Urinary bladder (tissue), 3 donors: ENCODE measurements at regions not wholly inside any gene's neighbourhood (a gene's known extent, or its start where the extent isn't known, plus 50 kb on each side); places are given as distances from the start of the nearest gene placed in this dataset.

Experiments
- DNase-seq: peaks from one replicate; pipeline ENCODE4 v3.0.0-alpha.2; 2015; ENCODE audit errors: extremely low spot score
- H3K27ac ChIP-seq: one replicate; pipeline ENCODE4 v1.5.1; 2013; ENCODE audit warnings: low read depth, mild to moderate bottlenecking, moderate library complexity
- H3K36me3 ChIP-seq: one replicate; pipeline ENCODE4 v1.6.1; 2013; ENCODE audit warnings: mild to moderate bottlenecking, moderate library complexity; ENCODE audit not compliant: insufficient read depth
- H3K4me1 ChIP-seq: one replicate; pipeline ENCODE4 v1.6.1; 2013; ENCODE audit warnings: mild to moderate bottlenecking, moderate library complexity; ENCODE audit not compliant: insufficient read depth
- H3K4me3 ChIP-seq: one replicate; pipeline ENCODE4 v1.5.1; 2013; ENCODE audit warnings: low read depth, low read length
- WGBS: extraction: QIAGEN DNeasy Blood & Tissue Kit; methylation state at CpG from one replicate; pipeline ENCODE4 v1.1.7; 2013; 5-methylcytosine and 5-hydroxymethylcytosine counted together
- donor health status: healthy with polysubstance abuse.
- donor health status: healthy.

DNA sequence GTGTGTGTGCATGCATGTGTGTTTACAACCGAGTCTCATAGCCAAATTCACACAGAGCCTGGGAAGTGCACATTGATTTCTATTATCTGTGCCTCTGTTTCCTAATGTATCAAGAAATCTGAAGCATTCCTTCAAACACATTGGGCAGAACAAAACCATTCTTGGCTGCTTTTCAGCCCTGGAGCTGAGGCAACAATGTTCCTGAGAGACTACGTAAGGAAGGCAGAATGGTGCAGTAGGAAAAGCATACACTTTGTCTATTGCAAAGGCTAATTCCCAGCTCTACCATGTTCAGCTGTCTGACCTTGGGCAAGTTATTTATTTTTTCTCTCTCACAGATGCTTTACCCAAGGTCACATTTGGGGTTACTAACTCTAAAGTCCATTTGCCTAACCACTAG is 575.5 kb downstream of the SOX6 start:
- Histone ChIP-seq H3K4me3 (no peak overlapping the region), H3K36me3 (no peaks in the 10 kb centered on the region), H3K27ac (no peak overlapping the region), H3K4me1 (no peaks in the 10 kb centered on the region)
- 74% methylated on average over 2 of the region's 2 CpGs for WGBS
- DNase-seq: no peak

- no peak for DNase-seq
- Histone ChIP-seq H3K4me1 (no peaks in the 10 kb centered on the region), H3K27ac (no peak overlapping the region), H3K36me3 (no peaks in the 10 kb centered on the region), H3K4me3 (no peak overlapping the region)
- 78% methylated on average over 4 of the region's 4 CpGs for WGBS
Measured at GRCh38 chr11:15783619-15784018, 572.7 kb downstream of the SOX6 start.

DNA sequence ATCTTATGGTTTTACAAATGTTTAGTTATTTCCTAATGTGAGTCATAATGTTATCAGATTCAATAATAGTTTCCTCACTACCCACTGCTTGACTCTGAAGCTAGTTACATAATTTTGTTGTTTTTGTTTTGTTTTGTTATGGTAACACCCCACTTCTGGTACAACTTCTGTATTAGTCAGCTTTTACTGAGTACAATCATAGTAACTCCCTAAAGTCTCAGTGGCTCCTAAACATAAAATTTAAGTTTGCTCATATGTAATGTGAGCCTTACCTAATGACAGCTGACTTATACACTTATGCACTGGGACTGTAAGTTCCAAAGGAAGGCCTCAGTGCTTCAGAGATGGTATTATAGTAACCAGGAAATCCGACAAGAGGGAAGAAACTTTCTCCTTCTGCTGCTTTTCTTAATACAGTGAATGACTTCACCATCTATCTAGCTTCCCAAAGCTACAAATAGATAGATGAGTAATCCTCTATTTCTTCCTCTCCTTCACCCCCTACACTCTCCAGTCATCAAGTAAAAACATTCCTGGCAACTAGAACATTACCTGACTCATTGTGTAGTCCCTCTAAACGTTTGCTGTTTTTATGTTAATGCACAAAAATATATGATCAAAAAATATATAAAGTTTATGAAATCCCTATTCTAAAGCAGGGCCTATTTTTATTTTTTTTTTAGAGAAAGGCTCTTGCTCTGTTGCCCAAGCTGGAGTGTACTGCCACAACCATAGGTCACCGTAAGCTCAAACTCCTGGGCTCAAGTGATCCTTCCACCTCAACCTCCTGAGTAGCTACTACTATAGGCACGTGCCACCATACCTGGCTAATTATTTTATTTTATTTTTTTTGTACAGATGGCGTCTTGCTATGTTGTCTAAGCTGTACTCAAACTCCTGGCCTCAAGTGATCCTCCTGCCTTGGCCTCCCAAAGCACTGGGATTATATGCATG is 563.0 kb downstream of the SOX6 start:
- 76% methylated on average over 5 of the region's 5 CpGs for WGBS
- Histone ChIP-seq H3K36me3 (no peaks in the 10 kb centered on the region), H3K27ac (no peak overlapping the region), H3K4me1 (peaks cover 1% of the 10 kb centered on the region), H3K4me3 (no peak overlapping the region)
- no peak for DNase-seq

GRCh38 chr11:15794361-15795150 is 561.8 kb downstream of the SOX6 start:
- H3K4me1 ChIP-seq: no peaks in the 10 kb centered on the region
- WGBS: 93% methylated on average over 3 of the region's 3 CpGs
- H3K27ac ChIP-seq: no peak overlapping the region
- no peak overlapping the region for H3K4me3 ChIP-seq
- H3K36me3 ChIP-seq: no peaks in the 10 kb centered on the region
- DNase-seq: no peak

GRCh38 chr11:15795378-15795777 is 561.0 kb downstream of the SOX6 start:
- H3K27ac ChIP-seq: no peak overlapping the region
- no peaks in the 10 kb centered on the region for H3K36me3 ChIP-seq
- DNase-seq: no peak
- H3K4me1 ChIP-seq: no peaks in the 10 kb centered on the region
- 94% methylated on average over 2 of the region's 2 CpGs for WGBS
- H3K4me3 ChIP-seq: no peak overlapping the region

- no peak for DNase-seq
- Histone ChIP-seq H3K4me1 (no peaks in the 10 kb centered on the region), H3K4me3 (no peak overlapping the region), H3K36me3 (no peaks in the 10 kb centered on the region), H3K27ac (no peak overlapping the region)
- 54% methylated on average over 4 of the region's 4 CpGs for WGBS
Measured at GRCh38 chr11:15800111-15800800, 556.1 kb downstream of the SOX6 start.

GRCh38 chr11:15801126-15801525 is 555.2 kb downstream of the SOX6 start:
- no peak overlapping the region for H3K27ac ChIP-seq
- WGBS: 86% methylated on average over 3 of the region's 3 CpGs

GRCh38 chr11:15801616-15802015 is 554.7 kb downstream of the SOX6 start:
- no peak for DNase-seq
- Histone ChIP-seq H3K27ac (no peak overlapping the region), H3K36me3 (no peaks in the 10 kb centered on the region), H3K4me1 (no peaks in the 10 kb centered on the region), H3K4me3 (no peak overlapping the region)
- 77% methylated on average over 5 of the region's 5 CpGs for WGBS

More at GRCh38 chr11:15801126-15801525, 555.2 kb downstream of the SOX6 start:
- no peak for DNase-seq
- Histone ChIP-seq H3K4me1 (no peaks in the 10 kb centered on the region), H3K4me3 (no peak overlapping the region), H3K36me3 (no peaks in the 10 kb centered on the region)

DNA sequence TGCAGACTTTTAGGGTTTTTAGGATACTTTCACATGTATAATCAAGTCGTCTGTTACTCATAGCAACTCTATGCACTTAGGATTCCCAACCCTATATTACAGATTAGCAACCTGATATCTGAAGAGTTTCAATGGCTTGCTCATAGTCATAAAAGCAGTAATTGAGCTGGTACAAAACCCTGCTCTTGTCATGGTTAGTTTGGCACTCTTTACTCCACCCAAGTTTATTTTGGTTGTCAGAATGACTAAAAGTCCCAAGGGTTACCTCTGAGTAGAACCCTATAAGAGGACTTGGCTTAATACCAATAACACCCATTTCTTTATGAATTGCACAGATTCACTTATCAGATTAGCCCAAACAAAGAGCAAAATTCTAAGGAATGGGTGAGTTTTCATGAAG is 550.6 kb downstream of the SOX6 start:
- WGBS: 92% methylated on average over 1 of the region's 1 CpG
- H3K4me1 ChIP-seq: no peaks in the 10 kb centered on the region
- H3K27ac ChIP-seq: no peak overlapping the region
- H3K4me3 ChIP-seq: no peak overlapping the region
- no peaks in the 10 kb centered on the region for H3K36me3 ChIP-seq
- no peak for DNase-seq

DNA sequence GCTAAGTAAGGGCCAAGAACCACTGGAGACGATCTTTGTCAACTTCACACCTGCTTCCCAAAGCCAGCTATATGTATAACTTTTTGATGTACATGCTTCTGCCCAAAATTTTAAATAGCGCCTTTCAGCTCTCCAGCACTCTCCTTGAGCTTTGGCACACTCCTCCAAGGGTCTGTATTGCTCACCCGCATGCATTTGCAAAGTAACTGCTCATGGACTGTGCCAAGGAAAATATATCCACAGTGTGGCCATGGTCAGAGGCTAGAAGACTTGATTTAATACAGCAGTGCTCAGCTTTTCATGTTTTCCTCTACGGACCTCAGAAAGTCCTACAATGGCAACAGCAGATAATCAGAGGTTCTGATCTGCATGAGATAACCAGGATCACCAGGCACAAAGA is 550.1 kb downstream of the SOX6 start:
- no peak for DNase-seq
- Histone ChIP-seq H3K36me3 (no peaks in the 10 kb centered on the region), H3K27ac (no peak overlapping the region), H3K4me3 (no peak overlapping the region), H3K4me1 (no peaks in the 10 kb centered on the region)
- 93% methylated on average over 4 of the region's 4 CpGs for WGBS

DNA sequence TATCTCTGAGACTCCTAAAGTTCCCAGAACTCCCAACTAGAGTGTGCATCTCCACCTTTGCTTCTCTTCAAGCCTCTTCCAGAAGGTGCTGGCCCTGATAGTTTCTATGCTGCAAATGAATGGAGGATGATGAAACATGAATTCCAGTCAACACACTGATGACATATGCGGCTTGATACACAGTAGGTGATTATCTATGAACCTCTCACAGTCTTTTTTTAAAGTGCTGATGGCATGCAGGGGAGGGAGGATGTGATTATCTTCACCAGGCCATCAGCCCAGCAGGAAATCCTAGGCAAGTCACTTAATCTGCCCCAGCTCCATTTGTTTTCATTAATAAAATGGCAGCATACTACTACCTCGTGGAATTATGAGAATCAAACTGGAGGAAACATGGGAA is 548.5 kb downstream of the SOX6 start:
- no peaks in the 10 kb centered on the region for H3K4me1 ChIP-seq
- no peak overlapping the region for H3K4me3 ChIP-seq
- no peaks in the 10 kb centered on the region for H3K36me3 ChIP-seq
- no peak overlapping the region for H3K27ac ChIP-seq
- DNase-seq: no peak
- WGBS: 62% methylated on average over 2 of the region's 2 CpGs

DNA sequence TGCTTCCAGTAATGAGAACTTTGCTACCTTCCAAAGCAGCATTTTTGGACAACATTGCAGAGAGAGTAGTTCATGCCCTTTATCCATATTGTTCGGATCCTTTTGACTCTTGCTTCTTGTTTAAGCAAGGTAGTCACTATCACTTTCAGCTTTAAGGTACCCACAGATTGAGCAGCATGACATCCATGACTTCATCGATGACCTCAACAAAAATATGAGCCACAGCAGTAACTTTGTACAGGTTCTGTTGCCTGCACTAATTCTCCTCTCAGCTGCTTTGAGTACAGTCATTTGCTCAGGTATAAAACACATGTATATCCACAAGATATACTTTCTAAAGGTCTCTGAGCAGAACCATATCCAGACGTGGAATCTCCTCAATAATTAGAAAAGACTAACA is 546.3 kb downstream of the SOX6 start:
- 89% methylated on average over 3 of the region's 3 CpGs for WGBS
- no peak for DNase-seq
- no peak overlapping the region for H3K4me3 ChIP-seq
- H3K4me1 ChIP-seq: no peaks in the 10 kb centered on the region
- H3K27ac ChIP-seq: no peak overlapping the region
- H3K36me3 ChIP-seq: no peaks in the 10 kb centered on the region

GRCh38 chr11:15810525-15810924 is 545.8 kb downstream of the SOX6 start:
- WGBS: 70% methylated on average over 2 of the region's 2 CpGs
- H3K36me3 ChIP-seq: no peaks in the 10 kb centered on the region
- no peak overlapping the region for H3K4me3 ChIP-seq
- H3K27ac ChIP-seq: no peak overlapping the region
- no peak for DNase-seq
- H3K4me1 ChIP-seq: no peaks in the 10 kb centered on the region
